ENCODE measurements at regions not wholly inside any gene's neighbourhood (a gene's known extent, or its start where the extent isn't known, plus 50 kb on each side); places are given as distances from the start of the nearest gene placed in this dataset.

GRCh38 chr15:81530271-81530691, 156.3 kb upstream of the TMC3 start:
- H3K36me3 ChIP-seq, result no peaks in the 10 kb centered on the region

GRCh38 chr15:81529481-81529880, 155.5 kb upstream of the TMC3 start:
- no peak for TF ChIP-seq POLR2A (IDR thresholded peaks at IDR 0.05)
- no peak for TF ChIP-seq CTCF (IDR thresholded peaks at IDR 0.05)
- no peak for DNase-seq

More at GRCh38 chr15:81530271-81530691, 156.3 kb upstream of the TMC3 start:
- H3K4me3 ChIP-seq, result no peak overlapping the region
- no peak overlapping the region for H3K27ac ChIP-seq
- intact Hi-C loops (cut with DNase I; ENCODE audit: low total_unique reads), result no loop called here
- no peak for DNase-seq
- H3K4me1 ChIP-seq, result peaks cover 0 to 7% of the 10 kb centered on the region in 2 donors
- TF ChIP-seq CTCF (IDR thresholded peaks at IDR 0.05), result no peak
- no peak for TF ChIP-seq POLR2A (IDR thresholded peaks at IDR 0.05)
- H3K27me3 ChIP-seq, result no peaks in the 10 kb centered on the region
- H3K9me3 ChIP-seq, result no peaks in the 10 kb centered on the region

GRCh38 chr15:81526029-81526428, 152.0 kb upstream of the TMC3 start:
- no peak for DNase-seq
- Histone ChIP-seq H3K4me3 (no peak overlapping the region), H3K4me1 (peaks cover 0 to 4% of the 10 kb centered on the region in 2 donors), H3K36me3 (no peaks in the 10 kb centered on the region), H3K9me3 (no peaks in the 10 kb centered on the region), H3K27me3 (no peaks in the 10 kb centered on the region), H3K27ac (no peak overlapping the region)
- TF ChIP-seq CTCF (IDR thresholded peaks at IDR 0.05), result no peak
- TF ChIP-seq POLR2A (IDR thresholded peaks at IDR 0.05), result no peak
- intact Hi-C loops (cut with DNase I; ENCODE audit: low total_unique reads), result no loop called here

More at GRCh38 chr15:81529481-81529880, 155.5 kb upstream of the TMC3 start:
- Histone ChIP-seq H3K27me3 (no peaks in the 10 kb centered on the region), H3K4me3 (no peak overlapping the region), H3K27ac (no peak overlapping the region), H3K9me3 (no peaks in the 10 kb centered on the region), H3K36me3 (no peaks in the 10 kb centered on the region), H3K4me1 (peaks cover 0 to 7% of the 10 kb centered on the region in 2 donors)
- intact Hi-C loops (cut with DNase I; ENCODE audit: low total_unique reads), result no loop called here

- TF ChIP-seq CTCF (IDR thresholded peaks at IDR 0.05), result no peak
- TF ChIP-seq POLR2A (IDR thresholded peaks at IDR 0.05), result no peak
- Histone ChIP-seq H3K4me3 (no peak overlapping the region), H3K4me1 (no peaks in the 10 kb centered on the region), H3K36me3 (no peaks in the 10 kb centered on the region), H3K27me3 (no peaks in the 10 kb centered on the region), H3K27ac (no peak overlapping the region), H3K9me3 (no peaks in the 10 kb centered on the region)
- DNase-seq, result no peak
- intact Hi-C loops (cut with DNase I; ENCODE audit: low total_unique reads), result no loop called here
Observed at GRCh38 chr15:81524496-81524895, 150.5 kb upstream of the TMC3 start.

GRCh38 chr15:81523867-81524266, 149.9 kb upstream of the TMC3 start:
- Histone ChIP-seq H3K9me3 (no peaks in the 10 kb centered on the region), H3K27ac (no peak overlapping the region), H3K4me1 (no peaks in the 10 kb centered on the region), H3K27me3 (no peaks in the 10 kb centered on the region), H3K36me3 (no peaks in the 10 kb centered on the region), H3K4me3 (no peak overlapping the region)
- intact Hi-C loops (cut with DNase I; ENCODE audit: low total_unique reads), result no loop called here
- no peak for DNase-seq
- TF ChIP-seq POLR2A (IDR thresholded peaks at IDR 0.05) (no peak), CTCF (IDR thresholded peaks at IDR 0.05) (no peak)
